ENCODE measurements at regions not wholly inside any gene's neighbourhood (a gene's known extent, or its start where the extent isn't known, plus 50 kb on each side); places are given as distances from the start of the nearest gene placed in this dataset.

DNA sequence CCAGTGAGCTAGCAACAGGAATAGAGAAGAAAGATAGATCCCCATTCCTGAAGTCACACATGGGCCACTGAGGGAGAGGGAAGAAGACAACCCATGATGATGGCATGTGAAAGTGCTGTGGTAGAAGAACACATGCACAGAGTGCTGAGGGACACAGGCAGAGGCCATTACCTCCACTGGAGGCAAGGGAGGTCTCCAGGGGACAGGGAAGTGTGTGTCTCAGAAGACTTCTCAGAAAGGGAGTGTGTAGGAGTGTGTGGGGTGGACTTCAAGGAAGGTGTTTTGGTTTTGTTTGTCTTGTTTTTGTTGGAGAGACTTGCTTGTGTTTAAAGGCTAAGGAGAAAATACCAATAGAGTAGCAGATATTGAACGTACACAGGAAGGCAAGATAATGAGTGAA lies 77.0 kb upstream of the SMARCA2 start:
- H3K4me3 ChIP-seq (ENCODE audit: low read depth, low read length) = no peak overlapping the region
- no peaks in the 10 kb centered on the region for H3K36me3 ChIP-seq (ENCODE audit: control insufficient read depth, insufficient read depth, low read length)
- FAIRE-seq = no peak
- no peak for DNase-seq (ENCODE audit: low read depth)
- no peaks in the 10 kb centered on the region for H3K27me3 ChIP-seq (ENCODE audit: control insufficient read depth, insufficient read depth, low read length)
- TF ChIP-seq, protein P1, sequence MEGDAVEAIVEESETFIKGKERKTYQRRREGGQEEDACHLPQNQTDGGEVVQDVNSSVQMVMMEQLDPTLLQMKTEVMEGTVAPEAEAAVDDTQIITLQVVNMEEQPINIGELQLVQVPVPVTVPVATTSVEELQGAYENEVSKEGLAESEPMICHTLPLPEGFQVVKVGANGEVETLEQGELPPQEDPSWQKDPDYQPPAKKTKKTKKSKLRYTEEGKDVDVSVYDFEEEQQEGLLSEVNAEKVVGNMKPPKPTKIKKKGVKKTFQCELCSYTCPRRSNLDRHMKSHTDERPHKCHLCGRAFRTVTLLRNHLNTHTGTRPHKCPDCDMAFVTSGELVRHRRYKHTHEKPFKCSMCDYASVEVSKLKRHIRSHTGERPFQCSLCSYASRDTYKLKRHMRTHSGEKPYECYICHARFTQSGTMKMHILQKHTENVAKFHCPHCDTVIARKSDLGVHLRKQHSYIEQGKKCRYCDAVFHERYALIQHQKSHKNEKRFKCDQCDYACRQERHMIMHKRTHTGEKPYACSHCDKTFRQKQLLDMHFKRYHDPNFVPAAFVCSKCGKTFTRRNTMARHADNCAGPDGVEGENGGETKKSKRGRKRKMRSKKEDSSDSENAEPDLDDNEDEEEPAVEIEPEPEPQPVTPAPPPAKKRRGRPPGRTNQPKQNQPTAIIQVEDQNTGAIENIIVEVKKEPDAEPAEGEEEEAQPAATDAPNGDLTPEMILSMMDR (IDR thresholded peaks at IDR 0.05; ENCODE audit: insufficient read depth, low read length, severe bottlenecking) = no peak

DNA sequence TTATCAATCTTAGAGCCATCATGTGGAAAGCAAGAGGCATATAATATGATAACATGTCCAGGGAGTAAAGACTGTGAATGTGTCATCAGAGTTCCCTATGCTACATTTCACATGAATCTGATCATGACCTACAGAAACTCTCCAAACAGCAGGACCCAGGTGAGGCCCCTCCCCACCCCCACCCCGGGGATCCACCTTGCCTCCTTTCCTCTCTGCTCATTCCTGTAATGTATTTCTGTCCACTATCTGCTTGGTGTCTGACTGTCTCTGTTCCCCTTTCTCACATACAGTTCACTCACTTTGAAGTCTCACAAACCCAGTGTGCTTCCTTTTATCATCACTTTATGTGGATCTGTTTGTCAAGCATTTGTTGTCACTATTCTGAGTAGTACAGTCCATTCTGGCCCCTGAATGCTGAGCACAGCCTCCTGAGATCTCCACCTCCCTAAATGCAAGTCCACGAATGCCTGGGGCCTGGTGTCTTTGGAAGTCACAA lies 76.4 kb upstream of the SMARCA2 start:
- TF ChIP-seq, protein P1 (IDR thresholded peaks at IDR 0.05; ENCODE audit: insufficient read depth, low read length, severe bottlenecking) = no peak
- FAIRE-seq = no peak

DNA sequence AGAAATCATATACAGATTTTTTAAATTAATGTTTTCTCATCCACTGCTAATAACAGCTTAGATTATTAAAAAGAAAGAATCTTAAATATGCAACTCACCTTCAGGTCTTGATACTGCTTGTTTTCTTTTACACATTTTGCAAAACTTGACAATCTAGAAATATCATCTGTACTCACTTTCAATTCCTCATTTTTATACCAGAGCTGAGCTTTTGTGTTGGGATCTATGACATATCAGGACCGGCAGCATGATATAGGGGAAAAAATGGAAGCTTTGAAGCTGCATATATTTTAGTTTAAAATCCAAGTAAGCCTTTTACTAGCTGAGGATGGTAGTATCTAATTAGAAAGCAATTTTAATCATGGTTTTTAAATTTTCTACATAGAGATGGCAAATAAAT lies 75.7 kb upstream of the SMARCA2 start:
- no peak overlapping the region for H3K4me3 ChIP-seq (ENCODE audit: low read depth, low read length)
- H3K36me3 ChIP-seq (ENCODE audit: control insufficient read depth, insufficient read depth, low read length) = no peaks in the 10 kb centered on the region
- FAIRE-seq (no peak), DNase-seq (ENCODE audit: low read depth) (no peak)
- TF ChIP-seq, protein P1 (IDR thresholded peaks at IDR 0.05; ENCODE audit: insufficient read depth, low read length, severe bottlenecking) = no peak
- no peaks in the 10 kb centered on the region for H3K27me3 ChIP-seq (ENCODE audit: control insufficient read depth, insufficient read depth, low read length)

More for the DNA sequence above, 76.4 kb upstream of the SMARCA2 start:
- Histone ChIP-seq H3K4me3 (ENCODE audit: low read depth, low read length) (no peak overlapping the region), H3K36me3 (ENCODE audit: control insufficient read depth, insufficient read depth, low read length) (no peaks in the 10 kb centered on the region), H3K27me3 (ENCODE audit: control insufficient read depth, insufficient read depth, low read length) (no peaks in the 10 kb centered on the region)
- DNase-seq (ENCODE audit: low read depth) = no peak

DNA sequence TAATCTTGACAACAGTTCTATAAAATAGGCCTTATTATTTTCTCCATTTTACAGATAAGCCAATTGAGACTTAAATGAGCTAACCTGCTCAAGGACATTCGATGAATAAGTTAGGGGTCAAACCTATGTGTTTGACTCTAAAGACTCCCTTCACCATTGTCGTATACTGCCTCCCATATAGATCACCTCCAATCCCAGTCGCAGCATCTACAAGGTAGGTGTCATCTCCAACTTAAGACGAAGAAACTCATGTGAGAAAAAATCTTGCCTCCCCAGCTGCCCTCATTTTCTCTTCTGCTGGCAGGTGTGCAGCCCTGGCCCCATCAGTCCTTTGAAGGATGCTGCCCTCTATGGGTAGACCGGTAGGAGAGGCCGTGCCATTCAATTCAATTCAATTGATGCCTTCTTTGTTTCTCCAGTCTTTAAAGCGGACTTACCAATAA lies 75.2 kb upstream of the SMARCA2 start:
- DNase-seq (ENCODE audit: low read depth) = peak; percentile 36
- TF ChIP-seq, protein P1 (IDR thresholded peaks at IDR 0.05; ENCODE audit: insufficient read depth, low read length, severe bottlenecking) = peak; percentile 78
- Histone ChIP-seq H3K27me3 (ENCODE audit: control insufficient read depth, insufficient read depth, low read length) (no peaks in the 10 kb centered on the region), H3K36me3 (ENCODE audit: control insufficient read depth, insufficient read depth, low read length) (no peaks in the 10 kb centered on the region), H3K4me3 (ENCODE audit: low read depth, low read length) (no peak overlapping the region)
- no peak for FAIRE-seq

DNA sequence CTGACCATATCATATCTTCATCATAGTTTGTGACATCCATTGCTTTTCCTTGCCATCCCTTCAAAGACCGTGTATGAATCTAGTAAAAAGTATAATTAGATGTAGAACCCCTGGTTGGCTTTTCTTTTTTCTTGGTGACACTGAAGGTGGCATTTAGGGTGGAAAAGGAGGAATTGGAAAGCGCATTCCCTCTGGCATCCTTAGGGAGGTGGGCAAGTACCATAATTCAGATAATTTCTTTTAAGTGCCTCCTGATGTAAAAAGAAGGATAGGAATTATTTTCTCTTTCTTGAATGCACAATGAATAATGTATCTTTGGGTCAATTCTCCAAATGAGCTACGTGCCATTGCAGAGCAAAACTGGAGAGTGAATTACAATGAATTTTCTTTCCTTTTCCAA lies 73.2 kb upstream of the SMARCA2 start:
- FAIRE-seq = no peak
- TF ChIP-seq, protein P1 (IDR thresholded peaks at IDR 0.05; ENCODE audit: insufficient read depth, low read length, severe bottlenecking) = no peak

More for the DNA sequence above, 73.2 kb upstream of the SMARCA2 start:
- no peaks in the 10 kb centered on the region for H3K27me3 ChIP-seq (ENCODE audit: control insufficient read depth, insufficient read depth, low read length)
- H3K4me3 ChIP-seq (ENCODE audit: low read depth, low read length) = no peak overlapping the region
- no peaks in the 10 kb centered on the region for H3K36me3 ChIP-seq (ENCODE audit: control insufficient read depth, insufficient read depth, low read length)
- DNase-seq (ENCODE audit: low read depth) = no peak
